ENCODE measurements at regions not wholly inside any gene's neighbourhood (a gene's known extent, or its start where the extent isn't known, plus 50 kb on each side); places are given as distances from the start of the nearest gene placed in this dataset.

DNA sequence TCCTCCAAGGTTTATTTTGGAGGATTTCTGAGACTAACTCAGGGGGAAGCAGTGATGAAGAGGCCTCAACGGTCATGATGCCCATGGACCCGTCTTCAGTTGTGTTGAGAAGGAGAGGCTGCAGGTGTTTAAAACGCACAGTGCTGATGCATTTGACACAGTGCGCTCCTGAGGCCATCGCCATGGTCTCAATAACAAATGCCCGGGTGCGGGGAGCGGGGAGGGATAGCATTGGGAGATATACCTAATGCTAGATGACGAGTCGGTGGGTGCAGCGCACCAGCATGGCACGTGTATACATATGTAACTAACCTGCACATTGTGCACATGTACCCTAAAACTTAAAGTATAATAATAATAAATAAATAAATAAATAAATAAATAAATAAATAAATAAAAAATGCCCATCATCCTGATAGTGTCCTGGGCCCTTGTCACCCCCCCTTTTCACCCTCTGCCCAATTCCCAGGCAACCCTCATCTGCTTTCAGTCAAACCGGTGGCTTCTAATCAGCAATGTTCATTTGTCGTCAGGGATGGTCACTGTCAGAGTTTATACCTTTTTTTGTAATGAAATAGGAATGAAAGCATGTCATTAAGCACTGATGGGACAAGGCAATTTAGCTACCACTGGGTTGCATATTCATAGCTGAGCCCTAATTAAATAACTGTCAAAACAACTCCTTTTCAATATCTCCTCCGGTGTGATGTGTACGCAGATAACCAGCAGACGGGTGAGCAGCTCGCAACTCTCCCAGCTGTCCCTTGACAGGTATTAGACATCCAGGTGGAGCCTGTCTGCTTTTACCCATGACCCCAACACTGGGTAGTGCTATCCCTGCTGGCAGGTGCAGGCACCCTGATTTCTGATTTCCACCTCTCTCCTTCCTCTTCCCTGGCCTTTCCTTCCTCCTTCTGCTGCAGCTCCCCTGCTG, 95.9 kb downstream of the KCNF1 start:
- no peak for DNase-seq (ENCODE audit: low read depth, low spot score)
- in situ Hi-C loops (cut with HindIII; ENCODE audit: low pct_unique_long_range_greater_than_20kb, low sequenced_read_pairs), result no loop called here

DNA sequence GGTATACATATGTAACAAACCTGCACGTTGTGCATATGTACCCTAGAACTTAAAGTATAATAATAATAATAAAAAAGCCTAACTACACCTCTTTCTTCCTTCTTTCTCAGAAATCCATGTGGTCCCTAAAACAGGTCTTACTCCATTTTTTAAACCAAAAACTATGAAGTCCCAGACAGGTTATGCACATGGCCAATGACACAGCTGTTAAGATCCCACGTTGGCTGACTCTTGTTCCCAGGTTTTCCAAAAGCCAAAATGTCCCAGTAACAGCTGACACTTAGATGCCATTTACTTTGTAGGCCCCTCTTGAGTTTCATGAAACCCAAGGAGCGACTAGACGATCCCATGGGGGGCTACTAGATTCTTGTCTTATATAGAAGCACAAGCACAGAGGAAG, 97.0 kb downstream of the KCNF1 start:
- in situ Hi-C loops (cut with HindIII; ENCODE audit: low pct_unique_long_range_greater_than_20kb, low sequenced_read_pairs), result no loop called here
- DNase-seq (ENCODE audit: low read depth, low spot score), result no peak

DNA sequence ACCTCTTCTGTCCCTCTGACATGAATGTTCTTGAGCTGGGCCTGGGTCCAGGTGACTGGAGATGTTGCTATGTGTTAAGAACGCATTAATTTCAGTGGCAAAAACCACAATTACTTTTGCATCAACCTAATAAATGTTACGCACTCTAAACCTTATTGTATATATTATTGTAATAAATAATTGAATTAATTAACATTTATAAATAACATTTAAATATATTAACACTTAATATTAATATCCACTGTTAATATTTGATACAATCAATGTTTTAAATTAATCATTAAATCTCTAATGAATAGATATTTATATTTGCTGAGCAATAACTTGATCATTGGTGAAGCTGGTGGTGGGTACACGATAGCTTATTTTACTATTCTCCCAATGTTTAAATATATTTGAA, 97.4 kb downstream of the KCNF1 start:
- DNase-seq (ENCODE audit: low read depth, low spot score), result no peak
- in situ Hi-C loops (cut with HindIII; ENCODE audit: low pct_unique_long_range_greater_than_20kb, low sequenced_read_pairs), result no loop called here

DNA sequence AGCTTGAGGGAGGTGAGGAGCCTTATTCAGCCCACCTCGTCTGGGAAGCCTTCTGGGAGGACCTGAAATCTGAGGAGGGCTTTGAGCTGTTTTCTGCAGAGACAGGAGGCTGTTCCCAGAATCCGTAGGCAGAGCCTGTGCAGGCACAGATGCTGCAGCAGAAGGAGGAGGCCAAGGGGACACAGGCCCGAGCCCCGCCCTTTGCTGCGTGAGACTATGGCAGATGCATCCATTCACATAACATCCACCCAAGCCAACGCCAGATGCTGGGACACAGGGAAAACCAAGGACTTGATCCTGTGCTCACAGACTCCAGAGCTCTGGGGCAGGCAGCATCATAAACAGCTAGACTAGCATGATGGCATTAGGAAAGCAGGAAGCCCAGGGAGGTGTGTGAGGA, 98.2 kb downstream of the KCNF1 start:
- in situ Hi-C loops (cut with HindIII; ENCODE audit: low pct_unique_long_range_greater_than_20kb, low sequenced_read_pairs), result no loop called here
- no peak for DNase-seq (ENCODE audit: low read depth, low spot score)

GRCh38 chr2:11011359-11011758, 99.6 kb downstream of the KCNF1 start:
- no peak for DNase-seq (ENCODE audit: low read depth, low spot score)
- in situ Hi-C loops (cut with HindIII; ENCODE audit: low pct_unique_long_range_greater_than_20kb, low sequenced_read_pairs), result no loop called here

DNA sequence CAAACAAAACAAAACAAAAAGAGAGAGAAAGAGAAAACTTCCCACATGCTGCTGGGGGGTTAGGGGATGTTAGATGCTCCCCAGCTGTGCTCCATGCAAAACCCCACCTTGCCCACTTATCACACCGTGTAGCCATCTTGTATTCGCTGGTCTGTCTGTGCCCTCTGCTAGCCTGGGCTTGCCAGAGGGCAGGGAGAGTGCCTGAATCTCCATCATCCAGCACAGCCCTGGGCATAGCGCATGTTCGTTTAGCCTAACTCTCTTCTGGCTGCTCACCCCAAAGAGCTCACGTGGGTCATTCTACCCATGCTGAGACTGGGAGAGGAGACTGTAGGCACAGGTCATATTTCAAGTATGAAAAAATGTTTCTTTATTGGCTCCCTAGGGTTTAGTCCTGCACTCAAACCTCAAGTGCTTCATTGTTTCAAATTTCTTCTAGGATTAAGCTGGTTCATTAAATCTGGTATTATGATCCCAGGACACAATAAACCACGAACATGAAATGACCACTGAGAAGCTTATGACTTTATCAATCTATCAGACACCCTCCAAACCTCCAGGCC, 100.5 kb downstream of the KCNF1 start:
- in situ Hi-C loops (cut with HindIII; ENCODE audit: low pct_unique_long_range_greater_than_20kb, low sequenced_read_pairs), result no loop called here
- DNase-seq (ENCODE audit: low read depth, low spot score), result no peak

GRCh38 chr2:11013196-11013595, 101.5 kb downstream of the KCNF1 start:
- no peak for DNase-seq (ENCODE audit: low read depth, low spot score)
- in situ Hi-C loops (cut with HindIII; ENCODE audit: low pct_unique_long_range_greater_than_20kb, low sequenced_read_pairs), result no loop called here

DNA sequence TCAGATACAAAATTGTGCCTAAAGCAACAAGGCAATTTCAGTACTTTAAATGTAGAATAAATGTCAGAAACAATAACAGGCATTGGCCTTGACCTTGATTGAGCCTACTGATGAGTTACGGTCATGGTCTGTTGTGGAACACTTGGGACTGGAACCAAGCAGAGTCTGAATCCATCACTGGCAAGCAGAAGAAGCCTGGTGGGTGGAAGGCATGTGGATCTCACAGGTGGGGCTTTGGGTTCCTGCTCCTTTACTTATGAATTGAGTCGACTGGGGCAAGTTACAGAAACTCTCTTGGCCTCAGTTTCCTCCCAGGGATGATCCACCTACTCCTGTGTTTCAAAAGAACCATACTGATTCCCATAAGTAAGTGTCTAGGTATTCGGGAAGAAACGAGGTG, 102.3 kb downstream of the KCNF1 start:
- no peak for DNase-seq (ENCODE audit: low read depth, low spot score)
- in situ Hi-C loops (cut with HindIII; ENCODE audit: low pct_unique_long_range_greater_than_20kb, low sequenced_read_pairs), result no loop called here

DNA sequence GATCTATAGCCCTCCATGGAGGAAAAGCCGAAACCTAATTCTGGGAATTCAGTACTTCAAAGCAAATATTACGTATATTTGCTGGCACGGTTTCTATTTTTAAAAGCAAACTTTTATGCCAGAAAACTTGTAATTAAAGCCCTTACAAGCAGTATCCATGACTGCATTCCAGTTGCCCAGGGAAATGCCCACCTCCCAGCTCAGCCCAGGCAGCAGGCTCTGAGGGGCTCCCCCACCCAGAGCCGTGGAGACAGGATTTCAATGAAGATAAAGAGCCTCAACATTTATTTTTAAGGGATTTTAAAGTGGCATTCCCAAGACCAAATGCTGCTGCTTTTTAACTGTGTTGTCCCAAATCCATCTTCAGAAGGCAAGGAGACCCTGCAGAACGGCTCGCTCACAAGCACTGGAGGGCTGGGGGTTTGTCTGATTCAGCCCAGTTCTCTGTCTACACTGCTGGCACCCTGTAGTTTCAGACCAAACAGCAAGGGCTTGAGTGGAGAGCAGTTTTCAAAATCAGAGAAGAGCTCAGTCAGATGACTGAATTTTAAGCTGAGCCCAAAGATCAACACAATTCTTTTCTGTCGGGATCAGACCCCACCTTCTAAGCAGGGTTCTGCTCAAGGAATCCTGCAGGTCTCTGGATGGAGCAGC, 105.1 kb downstream of the KCNF1 start:
- DNase-seq (ENCODE audit: low read depth, low spot score), result no peak
- in situ Hi-C loops (cut with HindIII; ENCODE audit: low pct_unique_long_range_greater_than_20kb, low sequenced_read_pairs), result no loop called here

DNA sequence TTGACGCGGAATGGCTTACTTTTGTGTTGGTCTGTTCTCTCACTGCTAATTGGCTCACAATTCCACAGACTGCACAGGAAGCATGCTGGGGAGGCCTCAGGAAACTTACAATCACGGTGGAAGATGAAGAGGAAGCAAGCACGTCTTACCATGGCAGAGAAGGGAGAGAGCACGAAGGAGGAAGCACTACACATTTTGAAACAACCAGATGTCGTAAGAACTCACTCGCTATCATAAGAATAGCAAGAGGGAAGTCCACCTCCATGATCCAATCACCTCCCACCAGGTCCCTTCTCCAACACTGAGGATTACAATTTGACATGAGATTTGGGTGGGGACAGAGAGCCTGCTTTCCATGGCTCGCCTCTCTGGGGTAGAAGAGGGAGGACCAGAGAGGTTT, 106.2 kb downstream of the KCNF1 start:
- DNase-seq (ENCODE audit: low read depth, low spot score), result no peak
- in situ Hi-C loops (cut with HindIII; ENCODE audit: low pct_unique_long_range_greater_than_20kb, low sequenced_read_pairs), result no loop called here

DNA sequence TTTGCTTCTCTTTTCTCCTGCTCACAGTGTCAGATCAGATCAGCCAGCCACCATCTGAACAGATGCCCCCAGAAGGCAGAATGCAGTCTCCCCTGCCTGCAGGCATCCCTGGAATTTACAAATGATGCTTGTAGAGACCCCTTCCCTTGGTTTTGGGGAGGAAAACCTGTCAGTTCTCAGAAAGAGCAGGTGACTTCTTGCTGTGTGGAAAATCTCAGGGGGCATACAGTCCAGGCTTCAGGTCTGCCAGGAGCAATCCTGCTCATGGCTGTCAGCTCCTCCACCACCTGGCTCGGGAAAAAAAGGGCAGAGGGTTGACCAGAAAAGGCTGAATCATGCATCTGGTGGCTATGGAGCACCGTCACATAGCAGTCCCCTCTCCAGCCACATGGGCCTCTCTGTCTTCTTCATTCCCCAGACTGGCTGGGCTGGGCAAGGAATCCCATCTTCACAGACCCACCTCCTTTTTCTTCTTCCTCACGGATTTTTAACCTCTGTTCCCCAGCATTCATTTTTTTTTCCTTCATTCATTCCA, 107.0 kb downstream of the KCNF1 start:
- DNase-seq (ENCODE audit: low read depth, low spot score), result no peak
- in situ Hi-C loops (cut with HindIII; ENCODE audit: low pct_unique_long_range_greater_than_20kb, low sequenced_read_pairs), result no loop called here

DNA sequence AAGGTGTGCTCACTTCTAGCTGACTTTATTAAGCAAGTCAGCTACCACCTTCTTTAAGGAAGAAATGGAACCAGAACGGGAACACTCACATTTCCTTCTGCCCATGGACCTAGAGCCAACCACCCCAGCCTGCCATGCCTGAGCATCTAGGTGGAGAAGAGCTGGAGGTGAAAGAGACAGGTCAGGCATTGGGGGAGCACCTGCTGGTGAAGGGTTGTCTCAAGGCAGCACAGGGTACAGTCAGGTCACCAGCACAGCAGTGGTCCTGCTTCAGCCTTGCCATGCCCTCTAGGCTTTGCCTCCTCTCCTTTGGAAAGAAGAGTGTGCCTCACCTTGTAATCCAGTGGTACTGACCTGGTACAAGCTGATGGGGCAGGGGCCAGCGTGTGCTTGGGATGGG, 107.9 kb downstream of the KCNF1 start:
- in situ Hi-C loops (cut with HindIII; ENCODE audit: low pct_unique_long_range_greater_than_20kb, low sequenced_read_pairs), result no loop called here

DNA sequence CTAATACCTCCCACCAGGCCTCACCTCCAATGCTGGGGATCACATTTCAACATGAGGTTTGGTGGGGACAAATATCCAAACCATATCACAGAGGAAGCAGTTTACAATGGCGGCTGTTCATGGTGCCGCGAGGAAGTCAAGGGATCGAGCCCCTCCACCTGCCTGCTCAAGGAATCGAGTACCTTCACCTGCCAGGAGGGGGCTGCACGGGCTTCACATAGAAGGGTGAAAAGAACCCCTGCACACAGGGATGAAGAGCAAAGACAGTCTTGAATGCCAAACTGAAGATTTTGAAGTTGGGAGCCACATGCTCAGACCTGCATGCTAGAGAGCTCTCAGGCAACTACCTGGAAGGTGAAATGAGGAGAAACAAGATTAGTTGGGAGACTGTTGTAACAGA, 110.3 kb downstream of the KCNF1 start:
- no peak for DNase-seq (ENCODE audit: low read depth, low spot score)
- in situ Hi-C loops (cut with HindIII; ENCODE audit: low pct_unique_long_range_greater_than_20kb, low sequenced_read_pairs), result no loop called here

More for the DNA sequence above, 107.9 kb downstream of the KCNF1 start:
- DNase-seq (ENCODE audit: low read depth, low spot score), result no peak

DNA sequence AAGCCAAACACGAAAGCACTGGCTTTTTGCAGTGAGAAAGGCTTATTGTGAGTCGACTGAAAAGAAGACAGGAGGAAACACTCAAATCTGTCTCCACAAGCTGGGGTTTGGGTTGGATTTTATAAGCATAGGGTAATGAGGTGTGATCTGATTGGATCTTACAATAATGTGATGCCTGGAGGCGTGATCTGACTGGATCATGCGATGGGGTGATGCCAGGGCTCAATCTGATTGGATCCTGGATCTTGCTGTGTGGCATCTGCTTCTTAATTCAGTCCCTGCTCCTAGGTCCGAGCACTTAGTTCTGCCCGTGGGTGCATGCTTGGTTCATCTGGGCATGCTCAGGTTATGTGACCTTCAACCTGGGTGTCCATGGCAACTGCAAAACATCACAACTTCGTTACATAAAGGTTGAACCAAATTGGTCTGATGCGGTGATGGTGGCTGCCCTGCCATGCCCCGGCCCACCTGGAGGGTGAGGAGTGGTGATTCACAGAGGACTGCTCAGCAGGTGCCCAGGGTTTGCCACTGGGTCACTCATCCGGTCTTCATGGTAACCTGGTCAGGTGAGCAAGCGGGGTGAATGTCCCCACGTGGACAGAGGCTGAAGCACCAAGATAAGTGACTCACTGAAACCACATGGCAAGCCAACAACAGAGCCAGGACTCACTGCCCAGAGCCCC, 111.0 kb downstream of the KCNF1 start:
- in situ Hi-C loops (cut with HindIII; ENCODE audit: low pct_unique_long_range_greater_than_20kb, low sequenced_read_pairs), result no loop called here
- DNase-seq (ENCODE audit: low read depth, low spot score), result no peak

DNA sequence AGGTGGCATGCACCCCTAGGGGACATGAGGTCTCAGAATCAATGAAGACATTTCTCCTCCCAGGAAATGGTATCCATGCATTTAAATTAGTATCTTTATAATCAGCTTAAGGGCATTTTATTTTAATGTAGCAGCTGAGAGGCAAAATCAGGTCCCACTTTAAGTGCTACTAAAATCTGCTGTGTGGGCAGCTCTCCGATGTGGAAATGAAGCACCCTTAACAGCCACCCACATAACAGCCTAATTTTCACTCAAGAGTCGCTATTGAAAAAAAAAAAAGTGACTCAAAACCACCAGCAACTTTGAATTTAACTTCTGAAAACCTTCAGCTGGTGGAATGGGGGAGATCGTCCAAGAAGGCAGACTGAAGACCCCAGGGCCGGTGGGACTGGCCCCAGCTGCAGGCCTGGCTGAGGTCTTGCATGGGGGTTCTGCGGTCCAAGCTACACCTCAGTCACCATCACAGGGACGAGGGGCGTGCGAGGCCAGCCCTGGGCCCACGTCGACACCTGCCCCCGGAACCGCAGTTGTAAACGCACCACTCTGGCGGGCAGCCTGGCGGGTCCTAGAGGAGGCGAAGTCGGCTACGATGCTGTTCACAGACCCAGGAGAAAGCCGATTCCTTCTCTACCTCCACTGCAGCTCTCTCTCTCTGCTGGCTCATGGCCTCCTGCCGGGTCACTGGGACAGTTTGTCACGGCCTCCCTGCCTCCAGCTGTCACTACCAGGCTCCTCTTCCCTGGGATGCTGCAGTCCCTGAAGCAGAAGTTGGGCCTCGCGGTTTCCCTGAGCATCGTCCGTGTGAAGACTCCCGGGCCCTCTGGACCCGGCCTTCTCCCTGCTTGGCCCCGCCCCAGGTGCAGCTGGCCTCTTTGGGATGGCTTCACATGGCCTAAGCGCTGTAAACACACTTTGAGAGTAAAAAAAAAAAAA, 111.9 kb downstream of the KCNF1 start:
- no peak for DNase-seq (ENCODE audit: low read depth, low spot score)
- in situ Hi-C loops (cut with HindIII; ENCODE audit: low pct_unique_long_range_greater_than_20kb, low sequenced_read_pairs), result no loop called here

GRCh38 chr2:11024259-11024645, 112.5 kb downstream of the KCNF1 start:
- in situ Hi-C loops (cut with HindIII; ENCODE audit: low pct_unique_long_range_greater_than_20kb, low sequenced_read_pairs), result no loop called here

GRCh38 chr2:11024687-11025086, 113.0 kb downstream of the KCNF1 start:
- no peak for DNase-seq (ENCODE audit: low read depth, low spot score)
- in situ Hi-C loops (cut with HindIII; ENCODE audit: low pct_unique_long_range_greater_than_20kb, low sequenced_read_pairs), result no loop called here

More at GRCh38 chr2:11024259-11024645, 112.5 kb downstream of the KCNF1 start:
- no peak for DNase-seq (ENCODE audit: low read depth, low spot score)

Data from SK-MEL-5 (cell line).